HUES6 (cell line): ENCODE measurements at regions not wholly inside any gene's neighbourhood (a gene's known extent, or its start where the extent isn't known, plus 50 kb on each side); places are given as distances from the start of the nearest gene placed in this dataset.

Source experiments
- H3K27ac ChIP-seq: 2 replicates; pipeline ENCODE4 v1.7.0; 2013; ENCODE audit warnings: low read depth, mild to moderate bottlenecking, low read length, inconsistent platforms
- H3K27me3 ChIP-seq: 2 replicates; pipeline ENCODE4 v1.6.1; 2013; ENCODE audit warnings: low read length; ENCODE audit not compliant: control insufficient read depth, insufficient read depth
- H3K36me3 ChIP-seq: 2 replicates; pipeline ENCODE4 v1.6.1; 2013; ENCODE audit warnings: low read length; ENCODE audit not compliant: control insufficient read depth, insufficient read depth
- H3K4me1 ChIP-seq: 2 replicates; pipeline ENCODE4 v1.6.1; 2013; ENCODE audit warnings: low read length; ENCODE audit not compliant: control insufficient read depth, insufficient read depth
- H3K4me3 ChIP-seq: 2 replicates; pipeline ENCODE4 v1.5.1; 2013; ENCODE audit warnings: low read depth, low read length
- H3K9ac ChIP-seq: one replicate; pipeline ENCODE4 v1.6.1; 2013; ENCODE audit warnings: mild to moderate bottlenecking, low read length
- H3K9me3 ChIP-seq: 2 replicates; pipeline ENCODE4 v1.6.1; 2013; ENCODE audit warnings: low read depth, low read length; ENCODE audit not compliant: control insufficient read depth, insufficient read depth

DNA sequence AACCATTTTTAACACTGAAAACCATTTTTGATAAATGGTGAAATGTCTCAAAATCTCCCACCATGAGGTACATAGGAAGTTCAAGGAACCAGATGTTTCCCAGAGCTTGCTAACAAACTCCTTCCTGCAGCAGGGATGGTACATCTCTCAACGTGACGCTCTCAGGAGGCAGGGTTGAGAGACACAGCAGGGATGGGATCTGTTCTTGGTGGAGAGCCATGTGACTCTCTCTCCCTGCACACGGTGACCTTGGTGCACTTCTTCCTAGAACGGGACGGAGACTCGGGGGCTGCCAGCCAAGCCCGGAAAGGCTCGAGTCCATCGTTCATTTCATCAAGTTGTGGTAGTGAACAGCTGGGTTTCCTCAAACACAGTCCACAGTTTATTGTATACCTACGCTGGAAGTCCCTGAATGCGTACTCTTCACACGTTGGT is 94.2 kb downstream of the FAM50B start:
- Histone ChIP-seq H3K4me1 (peaks cover under 1% of the 10 kb centered on the region; the same call in 1 of the 2 replicates), H3K9ac (no peak overlapping the region), H3K27ac (no peak overlapping the region), H3K27me3 (no peaks in the 10 kb centered on the region), H3K9me3 (no peaks in the 10 kb centered on the region), H3K4me3 (no peak overlapping the region), H3K36me3 (no peaks in the 10 kb centered on the region)

DNA sequence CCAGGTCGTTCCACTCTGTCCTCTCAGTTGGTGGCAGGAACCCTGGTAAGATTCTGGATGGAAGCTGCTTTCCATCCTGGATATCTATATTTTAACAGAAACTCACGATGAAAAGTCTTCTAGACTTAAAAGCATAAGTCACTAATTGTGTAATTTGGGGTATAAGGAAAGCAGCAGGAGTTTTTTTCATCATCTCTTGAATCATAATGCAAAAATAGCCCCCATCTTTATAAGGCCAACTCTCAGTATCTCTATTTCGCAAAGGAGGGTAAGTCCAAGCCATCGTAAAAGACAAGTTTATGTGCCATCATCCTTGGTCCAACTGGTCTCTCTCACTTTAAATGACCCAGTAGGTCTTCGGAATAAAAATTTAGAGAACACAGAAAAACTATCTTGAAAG is 95.1 kb downstream of the FAM50B start:
- Histone ChIP-seq H3K27ac (no peak overlapping the region), H3K4me3 (no peak overlapping the region), H3K4me1 (peaks cover 5% of the 10 kb centered on the region; the same call in 1 of the 2 replicates), H3K27me3 (no peaks in the 10 kb centered on the region), H3K9me3 (no peaks in the 10 kb centered on the region), H3K9ac (no peak overlapping the region), H3K36me3 (no peaks in the 10 kb centered on the region)

DNA sequence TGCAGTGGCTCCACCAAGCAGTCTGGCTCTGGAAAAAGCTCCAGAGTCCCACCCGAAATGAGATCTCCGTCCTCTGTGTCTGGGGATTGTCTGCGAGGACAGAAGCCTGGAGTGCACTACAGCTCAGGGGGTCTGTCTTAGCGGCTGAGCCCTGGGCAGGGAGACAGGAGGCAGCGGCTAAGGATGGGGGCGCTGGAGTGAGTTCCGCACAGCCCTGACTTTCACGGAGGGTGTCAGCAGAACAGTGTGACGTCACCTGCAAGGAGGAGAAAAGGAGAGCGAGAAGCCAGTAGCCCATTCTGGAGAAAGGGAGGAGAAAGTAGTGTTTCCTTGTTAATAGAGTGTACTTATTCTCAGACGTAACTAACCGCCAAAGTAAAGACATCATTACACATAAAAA is 97.6 kb downstream of the FAM50B start:
- Histone ChIP-seq H3K27ac (no peak overlapping the region), H3K9me3 (no peaks in the 10 kb centered on the region), H3K4me3 (no peak overlapping the region), H3K27me3 (no peaks in the 10 kb centered on the region), H3K4me1 (peaks cover 5% of the 10 kb centered on the region; the same call in 1 of the 2 replicates), H3K9ac (no peak overlapping the region), H3K36me3 (no peaks in the 10 kb centered on the region)

DNA sequence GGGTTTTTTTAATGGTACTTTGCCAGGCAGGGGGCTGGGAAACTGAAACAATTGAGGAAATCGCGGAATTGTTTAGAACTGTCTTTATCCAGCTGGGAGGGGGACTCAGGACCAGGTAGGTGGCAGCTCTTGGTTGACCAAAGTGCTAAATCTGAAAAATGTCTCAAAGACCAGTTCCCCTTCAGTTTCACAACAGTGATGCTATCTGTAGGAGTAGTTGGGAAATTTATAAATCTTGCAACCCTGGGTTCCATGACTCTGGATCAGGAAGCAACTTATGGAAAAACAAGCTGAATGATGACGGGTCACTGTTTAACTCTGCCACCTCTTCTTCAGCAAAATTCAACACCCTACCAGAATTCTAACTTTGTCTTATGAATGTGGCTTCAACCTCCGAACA is 99.7 kb downstream of the FAM50B start:
- Histone ChIP-seq H3K9ac (no peak overlapping the region), H3K4me1 (peaks cover 5% of the 10 kb centered on the region; the same call in 1 of the 2 replicates), H3K36me3 (no peaks in the 10 kb centered on the region), H3K4me3 (no peak overlapping the region), H3K9me3 (no peaks in the 10 kb centered on the region), H3K27ac (no peak overlapping the region), H3K27me3 (no peaks in the 10 kb centered on the region)

DNA sequence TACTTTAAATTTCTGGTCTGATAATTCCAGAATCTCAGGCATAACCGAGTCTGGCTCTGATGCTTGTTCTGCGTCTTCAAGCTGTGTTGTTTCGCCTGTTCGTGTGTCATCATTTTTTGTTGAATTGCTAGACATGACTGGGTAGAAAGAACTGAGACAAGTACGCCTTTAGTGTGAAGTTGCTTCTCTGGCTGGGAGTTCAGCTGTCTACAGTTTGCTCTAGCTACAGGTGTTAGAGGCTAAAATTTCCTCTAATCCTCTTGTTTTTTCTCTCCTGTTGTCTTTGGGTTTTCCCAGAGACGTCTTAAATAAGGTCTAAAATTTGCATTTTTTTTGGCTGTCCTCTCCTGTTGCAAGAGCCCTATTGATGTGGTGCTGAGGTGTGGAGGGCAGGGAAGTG is 100.3 kb downstream of the FAM50B start:
- H3K4me1 ChIP-seq: peaks cover 5% of the 10 kb centered on the region; the same call in 1 of the 2 replicates
- no peaks in the 10 kb centered on the region for H3K9me3 ChIP-seq
- no peak overlapping the region for H3K27ac ChIP-seq

DNA sequence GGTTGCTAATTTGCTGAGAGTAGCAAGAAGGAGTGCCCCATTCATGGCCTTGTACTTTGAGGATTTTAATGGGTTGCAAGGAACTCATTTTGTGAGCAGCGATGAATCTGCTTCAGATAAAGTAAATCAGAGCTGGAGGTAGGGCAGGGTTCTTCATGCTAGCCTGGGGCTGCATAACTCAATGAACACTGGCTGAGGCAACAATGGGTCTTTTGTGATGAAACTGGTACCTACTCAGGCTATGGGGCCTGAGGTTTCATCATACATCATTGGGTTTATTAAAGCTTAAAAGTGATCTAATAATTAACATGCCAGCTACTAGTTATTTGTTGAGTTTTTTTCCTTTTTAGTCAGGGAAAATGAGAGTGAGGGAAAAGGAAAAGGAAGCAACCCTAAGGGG is 106.9 kb downstream of the FAM50B start:
- H3K27me3 ChIP-seq: no peaks in the 10 kb centered on the region
- H3K9ac ChIP-seq: no peak overlapping the region
- no peak overlapping the region for H3K27ac ChIP-seq
- H3K4me1 ChIP-seq: no peaks in the 10 kb centered on the region
- no peak overlapping the region for H3K4me3 ChIP-seq
- H3K36me3 ChIP-seq: no peaks in the 10 kb centered on the region
- H3K9me3 ChIP-seq: no peaks in the 10 kb centered on the region

More for the DNA sequence above, 100.3 kb downstream of the FAM50B start:
- Histone ChIP-seq H3K36me3 (no peaks in the 10 kb centered on the region), H3K27me3 (no peaks in the 10 kb centered on the region), H3K9ac (no peak overlapping the region), H3K4me3 (no peak overlapping the region)

DNA sequence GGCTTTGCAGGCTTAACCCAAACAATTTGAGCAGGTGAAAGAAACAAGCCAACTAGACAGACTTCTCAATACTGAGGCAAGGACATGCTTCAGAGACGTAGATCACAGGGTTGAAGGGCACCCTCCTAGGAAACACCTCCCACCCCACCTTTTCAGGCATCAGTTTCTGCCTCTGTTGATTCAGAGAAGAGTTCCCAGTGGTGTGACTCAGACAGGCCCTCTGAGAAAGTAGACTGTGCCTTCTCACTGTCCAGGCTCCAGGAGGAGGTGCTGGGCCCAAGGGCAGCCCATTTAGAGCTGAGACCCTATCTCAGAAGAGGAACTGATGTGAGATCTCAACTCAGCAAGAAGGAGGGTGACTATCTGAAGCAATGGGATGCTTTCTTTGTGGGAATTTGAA is 108.1 kb downstream of the FAM50B start:
- H3K9ac ChIP-seq: no peak overlapping the region
- no peaks in the 10 kb centered on the region for H3K9me3 ChIP-seq
- H3K36me3 ChIP-seq: no peaks in the 10 kb centered on the region
- no peaks in the 10 kb centered on the region for H3K27me3 ChIP-seq
- no peak overlapping the region for H3K4me3 ChIP-seq
- H3K4me1 ChIP-seq: no peaks in the 10 kb centered on the region
- no peak overlapping the region for H3K27ac ChIP-seq

DNA sequence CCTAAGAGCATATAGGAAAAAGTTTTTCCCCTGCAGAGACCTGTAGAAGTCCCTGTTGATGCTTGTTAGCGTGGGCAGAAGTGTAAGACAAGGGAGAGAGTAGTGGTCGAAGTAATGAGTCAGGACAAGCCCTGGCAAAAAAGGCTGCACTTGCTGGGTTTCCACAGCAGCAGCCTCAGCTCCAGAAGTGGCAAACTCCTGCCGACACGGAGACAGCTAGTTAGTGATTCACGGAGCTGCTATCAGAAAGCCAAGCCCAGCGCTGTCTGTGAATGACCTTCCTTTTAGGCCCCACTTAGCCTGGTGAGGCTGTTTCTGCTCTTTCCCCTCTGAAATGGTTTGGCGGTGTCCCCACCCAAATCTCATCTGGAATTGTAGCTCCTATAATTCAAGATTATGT is 109.1 kb downstream of the FAM50B start:
- no peaks in the 10 kb centered on the region for H3K27me3 ChIP-seq
- H3K36me3 ChIP-seq: no peaks in the 10 kb centered on the region
- no peaks in the 10 kb centered on the region for H3K4me1 ChIP-seq
- H3K4me3 ChIP-seq: no peak overlapping the region
- H3K9me3 ChIP-seq: no peaks in the 10 kb centered on the region
- H3K9ac ChIP-seq: no peak overlapping the region
- no peak overlapping the region for H3K27ac ChIP-seq

DNA sequence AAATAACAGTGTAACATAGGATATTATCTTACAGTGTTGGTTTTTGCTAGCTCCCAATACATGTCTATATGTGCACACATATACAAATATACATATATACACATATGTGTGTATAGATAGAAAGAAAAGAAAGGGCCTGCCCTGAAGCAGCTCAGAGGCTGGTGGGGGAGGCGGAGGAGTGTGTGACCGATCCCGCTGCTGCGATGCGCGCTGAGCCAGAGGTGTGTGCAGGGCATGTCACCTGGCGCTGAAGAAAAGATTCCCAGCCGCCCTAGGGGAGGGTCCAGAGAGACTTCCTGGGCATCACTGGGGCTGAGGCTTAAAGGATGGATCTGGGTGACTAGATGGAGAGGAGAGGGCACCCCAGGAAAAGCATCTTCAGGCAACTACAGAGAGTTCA is 110.2 kb downstream of the FAM50B start:
- H3K4me1 ChIP-seq: no peaks in the 10 kb centered on the region
- no peak overlapping the region for H3K4me3 ChIP-seq
- no peaks in the 10 kb centered on the region for H3K27me3 ChIP-seq
- no peak overlapping the region for H3K27ac ChIP-seq
- H3K36me3 ChIP-seq: no peaks in the 10 kb centered on the region
- no peaks in the 10 kb centered on the region for H3K9me3 ChIP-seq
- no peak overlapping the region for H3K9ac ChIP-seq

DNA sequence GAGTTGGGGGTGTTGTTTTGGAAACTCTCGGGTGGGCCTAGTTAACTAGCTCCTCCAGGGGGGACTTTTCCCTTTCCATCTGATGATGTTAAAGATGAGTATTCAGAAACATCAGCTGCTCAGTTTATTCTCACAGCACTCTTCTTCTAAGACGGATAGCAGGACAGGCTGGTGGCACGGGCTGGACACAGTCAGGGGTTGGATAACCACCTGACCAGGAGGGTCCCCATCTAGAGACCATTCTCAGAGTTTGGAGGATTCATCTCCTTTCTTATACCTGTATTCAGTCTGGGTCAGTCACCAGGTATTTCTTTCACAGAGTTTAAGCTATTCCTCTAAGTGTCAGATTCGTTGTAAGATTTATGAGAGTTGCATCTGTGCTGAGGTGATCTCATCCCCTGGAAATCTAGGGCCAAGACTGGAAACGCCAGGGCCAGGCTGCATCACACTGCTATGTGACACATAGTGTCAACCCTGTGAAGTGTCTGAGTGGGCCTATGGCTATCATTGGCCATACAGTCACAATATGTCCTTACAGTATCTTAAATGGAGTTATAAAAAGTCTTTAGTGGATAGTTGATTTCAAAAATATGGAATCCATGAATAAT is 111.7 kb downstream of the FAM50B start:
- no peak overlapping the region for H3K4me3 ChIP-seq
- H3K27ac ChIP-seq: no peak overlapping the region
- H3K4me1 ChIP-seq: no peaks in the 10 kb centered on the region

DNA sequence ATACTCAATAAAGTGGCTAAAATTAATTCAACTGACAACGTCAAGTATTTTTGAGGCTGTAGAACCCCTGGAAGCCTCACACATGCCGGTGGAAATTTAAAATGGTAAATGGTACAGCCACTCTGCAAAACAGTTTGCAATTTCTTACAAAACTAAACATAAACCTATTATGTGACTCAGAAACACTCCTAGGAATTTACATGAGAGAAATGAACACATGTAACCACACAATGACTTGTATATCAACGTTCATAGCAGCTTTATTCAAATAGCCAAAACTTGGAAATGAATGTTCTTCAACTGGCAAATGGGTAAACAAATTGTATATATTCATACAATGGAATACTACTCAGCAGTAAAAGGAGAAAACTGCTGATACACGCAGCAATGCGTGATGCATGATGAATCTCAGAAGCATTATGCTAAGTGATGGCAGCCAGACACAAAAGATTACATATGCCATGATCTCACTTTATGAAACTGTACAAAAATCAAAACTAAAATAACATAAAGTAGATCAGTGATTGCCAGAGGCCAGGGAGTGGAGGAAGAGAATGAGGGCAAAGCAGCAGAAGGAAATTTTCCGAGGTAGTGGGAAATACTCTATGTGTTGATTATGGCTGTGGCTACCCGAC is 112.5 kb downstream of the FAM50B start:
- Histone ChIP-seq H3K27ac (no peak overlapping the region), H3K9ac (no peak overlapping the region), H3K4me3 (no peak overlapping the region), H3K27me3 (no peaks in the 10 kb centered on the region), H3K4me1 (no peaks in the 10 kb centered on the region), H3K36me3 (no peaks in the 10 kb centered on the region), H3K9me3 (no peaks in the 10 kb centered on the region)

More for the DNA sequence above, 111.7 kb downstream of the FAM50B start:
- H3K27me3 ChIP-seq: no peaks in the 10 kb centered on the region
- no peaks in the 10 kb centered on the region for H3K36me3 ChIP-seq
- no peak overlapping the region for H3K9ac ChIP-seq
- H3K9me3 ChIP-seq: no peaks in the 10 kb centered on the region
